ENCODE measurements at regions not wholly inside any gene's neighbourhood (a gene's known extent, or its start where the extent isn't known, plus 50 kb on each side); places are given as distances from the start of the nearest gene placed in this dataset.

DNA sequence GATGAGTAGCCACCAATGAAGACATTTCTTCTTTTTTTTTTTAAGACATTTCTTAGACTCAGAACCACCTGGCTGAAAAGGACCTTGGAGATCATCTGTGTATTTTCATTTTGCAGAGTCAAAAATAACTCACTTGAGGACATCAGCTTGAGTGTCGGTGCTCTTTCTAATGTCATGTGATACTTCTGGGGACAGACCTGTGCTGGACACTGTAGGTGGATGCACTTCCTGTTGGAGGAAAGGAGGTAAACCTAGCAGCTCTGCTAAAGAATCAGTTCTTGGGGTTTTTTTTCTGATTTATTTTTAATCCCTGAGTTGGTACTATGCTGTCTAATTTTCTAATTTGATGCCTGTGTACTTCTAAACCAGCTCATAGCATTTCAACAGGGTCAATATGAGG lies 283.9 kb upstream of the CRIM1 start:
- H3K9me3 Mint-ChIP-seq = peaks cover 6% of the 10 kb centered on the region
- H3K4me3 Mint-ChIP-seq = no peak overlapping the region
- H3K27ac Mint-ChIP-seq = no peak overlapping the region
- H3K4me1 Mint-ChIP-seq = no peaks in the 10 kb centered on the region
- no peaks in the 10 kb centered on the region for H3K27me3 Mint-ChIP-seq (ENCODE audit: low read depth)
- TF ChIP-seq, protein P1, sequence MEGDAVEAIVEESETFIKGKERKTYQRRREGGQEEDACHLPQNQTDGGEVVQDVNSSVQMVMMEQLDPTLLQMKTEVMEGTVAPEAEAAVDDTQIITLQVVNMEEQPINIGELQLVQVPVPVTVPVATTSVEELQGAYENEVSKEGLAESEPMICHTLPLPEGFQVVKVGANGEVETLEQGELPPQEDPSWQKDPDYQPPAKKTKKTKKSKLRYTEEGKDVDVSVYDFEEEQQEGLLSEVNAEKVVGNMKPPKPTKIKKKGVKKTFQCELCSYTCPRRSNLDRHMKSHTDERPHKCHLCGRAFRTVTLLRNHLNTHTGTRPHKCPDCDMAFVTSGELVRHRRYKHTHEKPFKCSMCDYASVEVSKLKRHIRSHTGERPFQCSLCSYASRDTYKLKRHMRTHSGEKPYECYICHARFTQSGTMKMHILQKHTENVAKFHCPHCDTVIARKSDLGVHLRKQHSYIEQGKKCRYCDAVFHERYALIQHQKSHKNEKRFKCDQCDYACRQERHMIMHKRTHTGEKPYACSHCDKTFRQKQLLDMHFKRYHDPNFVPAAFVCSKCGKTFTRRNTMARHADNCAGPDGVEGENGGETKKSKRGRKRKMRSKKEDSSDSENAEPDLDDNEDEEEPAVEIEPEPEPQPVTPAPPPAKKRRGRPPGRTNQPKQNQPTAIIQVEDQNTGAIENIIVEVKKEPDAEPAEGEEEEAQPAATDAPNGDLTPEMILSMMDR (IDR thresholded peaks at IDR 0.05; ENCODE audit: unreplicated experiment in 3 of 3) = no peak
- no peaks in the 10 kb centered on the region for H3K36me3 Mint-ChIP-seq (ENCODE audit: low read depth)

DNA sequence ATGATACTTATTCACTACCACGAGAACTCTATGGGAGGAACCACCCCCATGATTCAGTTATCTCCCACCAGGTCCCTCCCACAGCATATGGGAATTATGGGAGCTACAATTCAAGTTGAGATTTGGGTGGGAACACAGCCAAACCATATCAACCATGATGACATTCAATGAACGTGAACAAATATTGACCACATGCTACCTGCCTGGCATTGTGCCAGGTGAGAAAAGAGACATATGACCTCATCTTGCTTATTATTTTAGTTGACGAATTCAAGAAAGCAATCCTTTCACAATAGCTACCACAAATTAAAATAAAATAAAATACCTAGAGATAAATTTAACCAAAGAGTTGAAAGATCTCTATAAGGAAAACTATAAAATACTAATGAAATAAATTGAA lies 286.5 kb upstream of the CRIM1 start:
- no peaks in the 10 kb centered on the region for H3K27me3 Mint-ChIP-seq (ENCODE audit: low read depth)
- H3K4me1 Mint-ChIP-seq = no peaks in the 10 kb centered on the region
- no peak overlapping the region for H3K4me3 Mint-ChIP-seq
- TF ChIP-seq, protein P1 (IDR thresholded peaks at IDR 0.05; ENCODE audit: unreplicated experiment in 3 of 3) = no peak
- peaks cover 6% of the 10 kb centered on the region for H3K9me3 Mint-ChIP-seq
- no peaks in the 10 kb centered on the region for H3K36me3 Mint-ChIP-seq (ENCODE audit: low read depth)
- no peak overlapping the region for H3K27ac Mint-ChIP-seq

DNA sequence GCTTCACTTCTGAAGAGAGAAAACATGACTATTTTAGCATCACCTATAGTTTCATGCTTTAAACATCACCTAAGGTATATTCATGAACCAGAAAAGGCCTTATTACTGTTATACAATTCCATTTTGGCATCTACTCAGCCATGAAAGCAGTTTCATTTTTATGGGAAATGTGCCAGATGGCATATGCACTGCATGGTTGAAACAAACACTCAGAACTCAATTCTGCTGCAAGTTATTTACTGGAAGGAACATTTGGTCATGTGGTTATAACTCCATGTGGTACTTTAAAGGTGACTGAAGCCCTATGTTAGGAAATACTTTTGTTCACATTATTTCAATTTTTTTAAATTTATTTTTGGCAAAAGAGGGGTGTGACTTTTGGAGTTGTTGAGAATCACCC lies 287.5 kb upstream of the CRIM1 start:
- H3K9me3 Mint-ChIP-seq = peaks cover 6% of the 10 kb centered on the region
- no peak overlapping the region for H3K27ac Mint-ChIP-seq
- no peaks in the 10 kb centered on the region for H3K36me3 Mint-ChIP-seq (ENCODE audit: low read depth)
- TF ChIP-seq, protein P1 (IDR thresholded peaks at IDR 0.05; ENCODE audit: unreplicated experiment in 3 of 3) = no peak
- H3K4me1 Mint-ChIP-seq = no peaks in the 10 kb centered on the region
- no peak overlapping the region for H3K4me3 Mint-ChIP-seq
- no peaks in the 10 kb centered on the region for H3K27me3 Mint-ChIP-seq (ENCODE audit: low read depth)

DNA sequence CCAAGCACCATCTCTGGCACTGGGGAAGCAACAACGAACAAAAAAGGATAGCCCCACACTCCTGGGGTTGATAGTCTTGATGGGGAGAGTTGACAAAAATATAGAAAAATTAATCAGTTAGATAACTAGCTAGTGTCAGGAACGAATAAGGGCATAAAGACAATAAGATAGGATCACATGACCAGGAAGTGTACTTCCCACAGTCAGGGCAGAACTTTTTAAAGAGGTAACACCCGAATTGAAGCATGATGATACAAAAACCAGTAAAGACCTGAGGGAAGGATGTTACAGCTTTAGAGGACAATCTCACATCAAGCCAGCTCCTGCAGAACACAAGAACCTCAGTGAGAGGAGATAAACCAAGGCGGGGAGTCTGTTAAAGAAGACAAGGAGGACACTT lies 295.4 kb upstream of the CRIM1 start:
- TF ChIP-seq, protein P1 (IDR thresholded peaks at IDR 0.05; ENCODE audit: unreplicated experiment in 3 of 3) = no peak
- Mint-ChIP-seq H3K4me3 (no peak overlapping the region), H3K27me3 (ENCODE audit: low read depth) (no peaks in the 10 kb centered on the region), H3K36me3 (ENCODE audit: low read depth) (no peaks in the 10 kb centered on the region), H3K4me1 (peaks cover 11% of the 10 kb centered on the region), H3K9me3 (no peaks in the 10 kb centered on the region), H3K27ac (peak overlapping the region; percentile 5 to 31 (median 27))

DNA sequence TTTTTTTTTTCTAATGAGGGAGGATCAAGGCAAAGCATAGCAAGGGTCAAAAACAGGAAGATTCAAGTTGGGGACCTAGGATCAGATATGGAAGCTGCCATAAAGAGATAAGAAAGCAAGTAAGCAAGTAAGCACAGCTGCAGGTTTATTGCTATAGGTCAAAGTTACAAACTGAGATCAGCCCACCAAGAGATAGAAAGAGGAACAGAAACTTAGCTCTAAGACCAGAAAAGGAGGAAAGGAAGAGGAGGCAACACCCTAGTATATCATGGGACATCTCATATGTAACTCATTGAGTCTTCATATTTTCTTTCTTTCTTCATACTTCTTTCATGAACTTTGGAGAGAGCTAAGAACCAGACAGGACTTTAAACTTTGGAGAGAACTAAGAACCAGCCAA lies 295.9 kb upstream of the CRIM1 start:
- H3K9me3 Mint-ChIP-seq = no peaks in the 10 kb centered on the region
- H3K27me3 Mint-ChIP-seq (ENCODE audit: low read depth) = no peaks in the 10 kb centered on the region
- no peak overlapping the region for H3K4me3 Mint-ChIP-seq

DNA sequence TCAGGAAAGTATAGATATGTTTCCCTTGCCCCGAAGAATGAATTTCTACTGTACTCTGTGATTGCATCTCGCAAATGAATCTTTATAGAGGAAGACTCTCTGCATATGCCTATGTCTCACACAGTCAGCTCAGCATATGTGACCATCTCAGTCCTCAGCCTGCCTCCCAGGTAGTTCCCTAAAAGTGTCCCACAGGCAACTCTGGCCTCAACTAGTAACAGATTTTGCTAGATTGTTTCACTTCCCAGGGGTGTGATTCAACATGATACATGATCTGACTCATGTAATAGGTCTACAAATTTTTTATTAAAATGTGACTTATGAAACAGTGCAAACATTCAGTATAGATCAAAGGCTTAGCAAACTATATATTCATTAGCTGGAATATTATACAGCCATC lies 296.6 kb upstream of the CRIM1 start:
- Mint-ChIP-seq H3K36me3 (ENCODE audit: low read depth) (no peaks in the 10 kb centered on the region), H3K27ac (no peak overlapping the region), H3K4me1 (peaks cover 11% of the 10 kb centered on the region), H3K4me3 (no peak overlapping the region), H3K9me3 (no peaks in the 10 kb centered on the region), H3K27me3 (ENCODE audit: low read depth) (no peaks in the 10 kb centered on the region)
- TF ChIP-seq, protein P1 (IDR thresholded peaks at IDR 0.05; ENCODE audit: unreplicated experiment in 3 of 3) = no peak

More for the DNA sequence above, 295.9 kb upstream of the CRIM1 start:
- TF ChIP-seq, protein P1 (IDR thresholded peaks at IDR 0.05; ENCODE audit: unreplicated experiment in 3 of 3) = no peak
- Mint-ChIP-seq H3K36me3 (ENCODE audit: low read depth) (no peaks in the 10 kb centered on the region), H3K27ac (peak overlapping the region in 2 of 3 experiments; percentile 27 to 31), H3K4me1 (peaks cover 11% of the 10 kb centered on the region)

All from nephron (organoid).